Esophagus squamous epithelium (tissue), 4 donors: ENCODE measurements at regions not wholly inside any gene's neighbourhood (a gene's known extent, or its start where the extent isn't known, plus 50 kb on each side); places are given as distances from the start of the nearest gene placed in this dataset.

Source experiments
- POLR2A ChIP-seq, 4 donors: fragments of 450-650 bp; IDR thresholded peaks; one replicate each; pipeline ENCODE4 v1.6.1; 2017; ENCODE audit warnings: antibody characterized with exemption in 4 of 4, mild to moderate bottlenecking in 4 of 4, moderate library complexity in 3 of 4
- TF ChIP-seq, protein P1 (sequence below), 6 experiments: fragments of 450-650 bp in 4 of 6; fragments of 200-600 bp in 2 of 6; sonication (generic) in 2 of 6; IDR thresholded peaks; one replicate each; pipeline ENCODE4 v1.5.1; 2016 to 2019; ENCODE audit warnings: antibody characterized with exemption in 6 of 6, mild to moderate bottlenecking in 4 of 6, moderate library complexity in 4 of 6

DNA sequence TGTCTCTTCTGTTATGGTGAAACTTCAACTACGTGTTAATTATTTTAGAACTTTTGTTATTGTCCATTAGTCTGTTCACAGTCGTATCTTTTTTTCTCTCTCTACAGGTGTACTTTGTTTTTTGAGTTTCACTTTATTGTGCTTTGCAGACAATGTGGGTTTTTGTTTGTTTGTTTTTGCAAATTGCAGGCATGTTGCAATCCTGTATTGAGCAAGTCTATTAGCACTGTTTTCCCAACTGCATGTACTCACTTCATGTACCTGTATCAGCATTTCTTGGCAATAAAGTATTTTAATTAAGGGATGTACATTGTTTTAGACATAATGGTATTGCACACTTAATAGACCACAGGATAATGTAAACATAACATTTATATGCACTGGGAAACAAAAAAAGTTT lies 99.1 kb upstream of the FAM110C start:
- TF ChIP-seq, protein P1, sequence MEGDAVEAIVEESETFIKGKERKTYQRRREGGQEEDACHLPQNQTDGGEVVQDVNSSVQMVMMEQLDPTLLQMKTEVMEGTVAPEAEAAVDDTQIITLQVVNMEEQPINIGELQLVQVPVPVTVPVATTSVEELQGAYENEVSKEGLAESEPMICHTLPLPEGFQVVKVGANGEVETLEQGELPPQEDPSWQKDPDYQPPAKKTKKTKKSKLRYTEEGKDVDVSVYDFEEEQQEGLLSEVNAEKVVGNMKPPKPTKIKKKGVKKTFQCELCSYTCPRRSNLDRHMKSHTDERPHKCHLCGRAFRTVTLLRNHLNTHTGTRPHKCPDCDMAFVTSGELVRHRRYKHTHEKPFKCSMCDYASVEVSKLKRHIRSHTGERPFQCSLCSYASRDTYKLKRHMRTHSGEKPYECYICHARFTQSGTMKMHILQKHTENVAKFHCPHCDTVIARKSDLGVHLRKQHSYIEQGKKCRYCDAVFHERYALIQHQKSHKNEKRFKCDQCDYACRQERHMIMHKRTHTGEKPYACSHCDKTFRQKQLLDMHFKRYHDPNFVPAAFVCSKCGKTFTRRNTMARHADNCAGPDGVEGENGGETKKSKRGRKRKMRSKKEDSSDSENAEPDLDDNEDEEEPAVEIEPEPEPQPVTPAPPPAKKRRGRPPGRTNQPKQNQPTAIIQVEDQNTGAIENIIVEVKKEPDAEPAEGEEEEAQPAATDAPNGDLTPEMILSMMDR (IDR thresholded peaks at IDR 0.05): no peak
- no peak for TF ChIP-seq POLR2A (IDR thresholded peaks at IDR 0.05)
